Natural killer cell (primary cell): ENCODE measurements at regions not wholly inside any gene's neighbourhood (a gene's known extent, or its start where the extent isn't known, plus 50 kb on each side); places are given as distances from the start of the nearest gene placed in this dataset.

Experiments
- ATAC-seq, 3 donors: fragments of 150-1000 bp in 2 of 3; fragments of 200-7000 bp in 1 of 3; cut with Tn5 transposase; 1 replicate in 1 of 3; 2 replicates in 2 of 3; pipeline ENCODE4 v1.10.0; 2021; ENCODE audit warnings: mild to moderate bottlenecking in 2 of 3, moderate library complexity in 2 of 3
- DNase-seq, 2 donors: peaks; one replicate each; pipeline versions ENCODE4 v3.0.0 to v3.0.0-alpha.2; 2013 to 2021; ENCODE audit warnings: mixed read lengths in 1 of 2
- H3K27ac ChIP-seq: one replicate; pipeline ENCODE4 v1.5.1; 2013; ENCODE audit warnings: mild to moderate bottlenecking, low read length
- H3K27me3 ChIP-seq: one replicate; pipeline ENCODE4 v1.6.1; 2013; ENCODE audit warnings: low read length; ENCODE audit not compliant: control insufficient read depth, insufficient read depth
- H3K36me3 ChIP-seq: one replicate; pipeline ENCODE4 v1.6.1; 2013; ENCODE audit warnings: low read length; ENCODE audit not compliant: control insufficient read depth, insufficient read depth
- H3K4me1 ChIP-seq: one replicate; pipeline ENCODE4 v1.6.1; 2013; ENCODE audit warnings: low read length; ENCODE audit not compliant: control insufficient read depth, insufficient read depth
- H3K4me3 ChIP-seq: one replicate; pipeline ENCODE4 v1.5.1; 2013; ENCODE audit warnings: low read length
- H3K9me3 ChIP-seq: one replicate; pipeline ENCODE4 v1.6.1; 2013; ENCODE audit warnings: low read length; ENCODE audit not compliant: control insufficient read depth, insufficient read depth
- H3K27ac Mint-ChIP-seq, 2 donors: one replicate each; pipeline ENCODE4 v1.8.0; 2022; ENCODE audit warnings: mild to moderate bottlenecking in 2 of 2, mixed read lengths in 2 of 2, moderate library complexity in 1 of 2
- H3K27me3 Mint-ChIP-seq, 2 donors: one replicate each; pipeline ENCODE4 v1.8.0; 2022; ENCODE audit warnings: low read depth in 2 of 2, mixed read lengths in 2 of 2
- H3K36me3 Mint-ChIP-seq: one replicate; pipeline ENCODE4 v1.8.0; 2022; ENCODE audit warnings: mixed read lengths
- H3K4me1 Mint-ChIP-seq, 2 donors: one replicate each; pipeline ENCODE4 v1.8.0; 2022; ENCODE audit warnings: mixed read lengths in 2 of 2
- H3K4me3 Mint-ChIP-seq: one replicate; pipeline ENCODE4 v1.8.0; 2022; ENCODE audit warnings: mild to moderate bottlenecking, moderate library complexity, mixed read lengths
- H3K9me3 Mint-ChIP-seq, 2 donors: one replicate each; pipeline ENCODE4 v1.8.0; 2022; ENCODE audit warnings: mixed read lengths in 2 of 2
- WGBS: methylation state at CpG from one replicate; pipeline ENCODE4 v1.1.7; 2013; ENCODE audit warnings: missing lambda C conversion rate; ENCODE audit not compliant: insufficient coverage; 5-methylcytosine and 5-hydroxymethylcytosine counted together
- intact Hi-C: fragments of 100-400 bp; cut with micrococcal nuclease; formaldehyde crosslinking; loops from one replicate; pipeline ENCODE4 v1.14.2; 2022
- TF ChIP-seq, protein P1 (sequence below): fragments of 200-600 bp; IDR thresholded peaks from one replicate; pipeline ENCODE4 v1.8.0; 2022; ENCODE audit warnings: antibody characterized with exemption

DNA sequence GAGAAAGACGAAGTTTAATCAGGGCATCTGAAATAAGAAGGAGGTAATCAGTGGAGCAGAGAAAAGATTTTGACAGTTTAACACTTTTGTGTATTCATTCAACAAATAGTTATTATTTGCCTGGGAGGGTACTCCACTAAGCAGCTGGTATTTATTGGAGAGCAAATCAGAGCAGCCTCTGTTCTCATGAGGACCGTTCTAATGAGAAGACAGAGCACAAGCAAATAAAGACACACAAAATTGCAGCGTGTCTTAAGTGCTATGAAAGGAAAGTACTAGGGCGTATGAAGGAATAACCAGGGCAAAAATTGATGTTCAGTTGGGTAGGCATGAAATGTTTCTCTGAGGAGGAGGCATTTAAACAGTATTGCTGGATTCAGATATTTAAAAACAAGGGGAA lies 302.9 kb upstream of the RARB start:
- TF ChIP-seq, protein P1, sequence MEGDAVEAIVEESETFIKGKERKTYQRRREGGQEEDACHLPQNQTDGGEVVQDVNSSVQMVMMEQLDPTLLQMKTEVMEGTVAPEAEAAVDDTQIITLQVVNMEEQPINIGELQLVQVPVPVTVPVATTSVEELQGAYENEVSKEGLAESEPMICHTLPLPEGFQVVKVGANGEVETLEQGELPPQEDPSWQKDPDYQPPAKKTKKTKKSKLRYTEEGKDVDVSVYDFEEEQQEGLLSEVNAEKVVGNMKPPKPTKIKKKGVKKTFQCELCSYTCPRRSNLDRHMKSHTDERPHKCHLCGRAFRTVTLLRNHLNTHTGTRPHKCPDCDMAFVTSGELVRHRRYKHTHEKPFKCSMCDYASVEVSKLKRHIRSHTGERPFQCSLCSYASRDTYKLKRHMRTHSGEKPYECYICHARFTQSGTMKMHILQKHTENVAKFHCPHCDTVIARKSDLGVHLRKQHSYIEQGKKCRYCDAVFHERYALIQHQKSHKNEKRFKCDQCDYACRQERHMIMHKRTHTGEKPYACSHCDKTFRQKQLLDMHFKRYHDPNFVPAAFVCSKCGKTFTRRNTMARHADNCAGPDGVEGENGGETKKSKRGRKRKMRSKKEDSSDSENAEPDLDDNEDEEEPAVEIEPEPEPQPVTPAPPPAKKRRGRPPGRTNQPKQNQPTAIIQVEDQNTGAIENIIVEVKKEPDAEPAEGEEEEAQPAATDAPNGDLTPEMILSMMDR, result no peak
- intact Hi-C loops, result no loop called here
- H3K4me3 ChIP-seq, result no peak overlapping the region
- H3K27me3 ChIP-seq, result no peaks in the 10 kb centered on the region
- no peaks in the 10 kb centered on the region for H3K4me1 Mint-ChIP-seq
- H3K36me3 Mint-ChIP-seq, result no peaks in the 10 kb centered on the region
- no peaks in the 10 kb centered on the region for H3K4me1 ChIP-seq
- 78% methylated on average over 3 of the region's 4 CpGs for WGBS
- no peak overlapping the region for H3K27ac Mint-ChIP-seq
- H3K27ac ChIP-seq, result no peak overlapping the region
- H3K36me3 ChIP-seq, result no peaks in the 10 kb centered on the region
- peaks cover 5 to 11% of the 10 kb centered on the region in 2 donors for H3K9me3 Mint-ChIP-seq
- H3K4me3 Mint-ChIP-seq, result no peak overlapping the region
- DNase-seq (no peak), ATAC-seq (no peak)
- H3K27me3 Mint-ChIP-seq, result no peaks in the 10 kb centered on the region
- no peaks in the 10 kb centered on the region for H3K9me3 ChIP-seq

DNA sequence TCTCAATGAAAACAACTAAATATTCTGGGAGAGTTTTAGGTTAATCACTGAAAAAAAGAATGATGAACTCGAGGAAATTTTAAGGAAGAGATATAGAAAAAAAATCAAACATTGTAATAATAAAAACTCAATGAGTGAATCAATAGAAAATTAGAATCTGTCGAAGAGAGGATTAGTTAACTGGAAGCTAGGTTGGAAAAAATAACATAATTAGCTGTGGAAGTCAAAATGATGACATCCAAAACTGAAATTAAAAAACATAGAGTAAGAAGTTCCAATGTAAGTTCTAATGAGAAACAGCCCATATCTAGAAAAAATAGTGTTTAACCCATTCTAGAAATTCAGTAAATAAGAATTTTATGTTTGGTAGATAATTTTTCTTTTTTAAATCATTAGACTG lies 299.3 kb upstream of the RARB start:
- intact Hi-C loops, result no loop called here
- Histone ChIP-seq H3K27me3 (no peaks in the 10 kb centered on the region), H3K27ac (no peak overlapping the region), H3K4me1 (no peaks in the 10 kb centered on the region), H3K9me3 (no peaks in the 10 kb centered on the region), H3K36me3 (no peaks in the 10 kb centered on the region), H3K4me3 (no peak overlapping the region)
- ATAC-seq (no peak), DNase-seq (no peak)
- H3K36me3 Mint-ChIP-seq, result no peaks in the 10 kb centered on the region
- no peak overlapping the region for H3K4me3 Mint-ChIP-seq
- no CpG with 5 or more reads among the region's 2 CpGs for WGBS
- TF ChIP-seq, protein P1, result no peak
- no peaks in the 10 kb centered on the region for H3K4me1 Mint-ChIP-seq
- H3K27ac Mint-ChIP-seq, result no peak overlapping the region
- peaks cover 7 to 17% of the 10 kb centered on the region in 2 donors for H3K9me3 Mint-ChIP-seq
- H3K27me3 Mint-ChIP-seq, result no peaks in the 10 kb centered on the region

DNA sequence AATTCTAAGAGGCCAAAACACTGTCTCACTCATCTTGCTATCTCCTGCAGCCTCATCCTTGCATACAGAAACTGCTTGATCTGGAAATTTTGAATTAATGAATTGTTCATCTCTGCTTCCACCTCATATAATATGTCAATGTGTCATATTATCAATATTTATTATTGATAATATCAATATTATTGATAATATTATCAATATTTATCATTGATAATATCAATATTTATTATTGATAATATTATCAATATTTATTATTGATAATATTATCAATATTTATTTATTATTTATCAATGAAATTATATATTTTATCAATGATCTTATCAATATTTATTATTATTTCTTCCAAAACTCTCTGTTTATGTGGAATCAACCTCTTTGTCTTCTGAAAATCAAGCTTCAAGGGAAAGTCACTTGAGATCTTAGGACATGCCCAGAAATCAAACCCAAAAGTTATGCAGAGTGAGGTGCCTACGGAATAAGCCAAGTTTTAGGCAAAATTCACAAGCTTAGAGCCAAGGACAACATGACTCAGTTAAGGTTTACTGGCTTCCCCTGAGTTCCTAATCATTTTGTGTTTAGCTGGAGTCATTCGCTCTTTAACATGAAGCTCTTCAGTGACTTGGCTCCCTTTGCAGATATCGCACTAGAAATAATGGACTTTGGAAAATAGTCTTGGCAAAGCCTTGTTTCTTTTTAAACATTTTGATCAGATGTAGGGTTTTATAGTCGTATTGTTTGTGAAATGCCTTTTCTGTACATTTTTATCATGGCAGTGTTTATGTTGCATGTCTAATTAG lies 297.1 kb upstream of the RARB start:
- Histone ChIP-seq H3K9me3 (no peaks in the 10 kb centered on the region), H3K4me3 (no peak overlapping the region), H3K27ac (no peak overlapping the region), H3K27me3 (no peaks in the 10 kb centered on the region), H3K4me1 (no peaks in the 10 kb centered on the region), H3K36me3 (no peaks in the 10 kb centered on the region)
- TF ChIP-seq, protein P1, result no peak
- H3K9me3 Mint-ChIP-seq, result peaks cover 6 to 19% of the 10 kb centered on the region in 2 donors
- no peaks in the 10 kb centered on the region for H3K36me3 Mint-ChIP-seq
- H3K4me3 Mint-ChIP-seq, result no peak overlapping the region
- H3K27me3 Mint-ChIP-seq, result no peaks in the 10 kb centered on the region
- no peaks in the 10 kb centered on the region for H3K4me1 Mint-ChIP-seq
- ATAC-seq, result no peak
- 97% methylated on average over 3 of the region's 4 CpGs for WGBS
- intact Hi-C loops, result no loop called here
- H3K27ac Mint-ChIP-seq, result no peak overlapping the region
- no peak for DNase-seq

DNA sequence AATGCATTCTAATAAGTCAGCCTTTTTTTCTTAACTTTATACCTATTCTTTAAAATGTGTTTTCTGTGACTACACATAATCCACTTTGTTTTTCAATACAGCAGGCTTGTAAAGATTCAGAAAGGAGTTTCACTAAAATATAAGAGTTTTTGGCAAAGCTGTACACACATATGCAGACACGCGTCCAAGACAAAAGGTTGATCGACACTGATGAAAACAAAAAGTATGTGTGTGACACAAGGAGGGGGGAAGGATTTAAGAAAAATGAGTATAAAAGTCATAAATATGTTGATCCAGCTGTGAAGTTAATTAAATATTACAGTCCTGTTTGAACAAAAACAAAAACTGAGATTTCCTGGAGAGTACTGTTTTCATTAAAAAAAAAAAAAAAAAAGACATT lies 294.5 kb upstream of the RARB start:
- TF ChIP-seq, protein P1, result no peak

More for the DNA sequence above, 294.5 kb upstream of the RARB start:
- peaks cover 7 to 10% of the 10 kb centered on the region in 2 donors for H3K9me3 Mint-ChIP-seq
- Histone ChIP-seq H3K36me3 (no peaks in the 10 kb centered on the region), H3K9me3 (no peaks in the 10 kb centered on the region), H3K4me3 (no peak overlapping the region), H3K4me1 (no peaks in the 10 kb centered on the region), H3K27ac (no peak overlapping the region), H3K27me3 (no peaks in the 10 kb centered on the region)
- 90% methylated on average over 3 of the region's 3 CpGs for WGBS
- intact Hi-C loops, result no loop called here
- no peak overlapping the region for H3K4me3 Mint-ChIP-seq
- ATAC-seq (no peak), DNase-seq (no peak)
- no peaks in the 10 kb centered on the region for H3K4me1 Mint-ChIP-seq
- H3K27ac Mint-ChIP-seq, result no peak overlapping the region
- H3K27me3 Mint-ChIP-seq, result no peaks in the 10 kb centered on the region
- no peaks in the 10 kb centered on the region for H3K36me3 Mint-ChIP-seq
